Keratinocyte (primary cell): ENCODE measurements at regions not wholly inside any gene's neighbourhood (a gene's known extent, or its start where the extent isn't known, plus 50 kb on each side); places are given as distances from the start of the nearest gene placed in this dataset.

Experiments
- EZH2 ChIP-seq: IDR thresholded peaks from one replicate; pipeline ENCODE4 v1.6.1; 2012; ENCODE audit warnings: inconsistent platforms, mild to moderate bottlenecking, low read length, moderate library complexity
- TF ChIP-seq, protein P1 (sequence below), 3 experiments: IDR thresholded peaks in 1 of 3; conservative IDR thresholded peaks in 1 of 3; optimal IDR thresholded peaks in 1 of 3; 2 replicates in 2 of 3; 3 replicates in 1 of 3; pipeline versions ENCODE3 to v1.5.1; 2011; ENCODE audit warnings: low read length in 3 of 3, mild to moderate bottlenecking in 3 of 3, moderate library complexity in 2 of 3, control low read depth in 1 of 3, inconsistent platforms in 1 of 3; ENCODE audit not compliant: insufficient read depth in 2 of 3; ENCODE audit errors: extremely low read depth in 1 of 3

DNA sequence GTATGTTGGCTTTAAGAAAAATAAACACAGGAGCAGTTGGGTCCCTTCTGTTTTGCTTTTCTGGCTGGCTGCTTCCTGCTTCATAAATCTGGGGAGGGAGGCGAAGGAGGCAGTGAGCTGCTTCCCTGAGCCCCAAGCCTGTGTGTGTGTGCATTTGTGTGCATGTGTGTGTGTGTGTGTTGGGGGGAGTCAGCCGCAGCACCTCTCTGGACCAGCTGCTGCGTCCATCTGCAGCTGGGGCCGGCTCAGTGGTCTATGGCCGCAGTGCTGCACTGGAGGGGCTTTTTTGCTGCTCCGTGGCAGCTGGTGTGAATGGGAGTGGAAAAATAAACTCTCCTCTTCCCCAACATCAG, 192.3 kb downstream of the RNF144A start:
- TF ChIP-seq, protein P1, sequence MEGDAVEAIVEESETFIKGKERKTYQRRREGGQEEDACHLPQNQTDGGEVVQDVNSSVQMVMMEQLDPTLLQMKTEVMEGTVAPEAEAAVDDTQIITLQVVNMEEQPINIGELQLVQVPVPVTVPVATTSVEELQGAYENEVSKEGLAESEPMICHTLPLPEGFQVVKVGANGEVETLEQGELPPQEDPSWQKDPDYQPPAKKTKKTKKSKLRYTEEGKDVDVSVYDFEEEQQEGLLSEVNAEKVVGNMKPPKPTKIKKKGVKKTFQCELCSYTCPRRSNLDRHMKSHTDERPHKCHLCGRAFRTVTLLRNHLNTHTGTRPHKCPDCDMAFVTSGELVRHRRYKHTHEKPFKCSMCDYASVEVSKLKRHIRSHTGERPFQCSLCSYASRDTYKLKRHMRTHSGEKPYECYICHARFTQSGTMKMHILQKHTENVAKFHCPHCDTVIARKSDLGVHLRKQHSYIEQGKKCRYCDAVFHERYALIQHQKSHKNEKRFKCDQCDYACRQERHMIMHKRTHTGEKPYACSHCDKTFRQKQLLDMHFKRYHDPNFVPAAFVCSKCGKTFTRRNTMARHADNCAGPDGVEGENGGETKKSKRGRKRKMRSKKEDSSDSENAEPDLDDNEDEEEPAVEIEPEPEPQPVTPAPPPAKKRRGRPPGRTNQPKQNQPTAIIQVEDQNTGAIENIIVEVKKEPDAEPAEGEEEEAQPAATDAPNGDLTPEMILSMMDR (optimal IDR thresholded peaks at IDR 0.05 in 1 of 3, IDR thresholded peaks at IDR 0.05 in 1 of 3, conservative IDR thresholded peaks at IDR 0.05 in 1 of 3; ENCODE audit: extremely low read depth in 1 of 3, insufficient read depth in 2 of 3, low read length in 3 of 3): no peak
- TF ChIP-seq EZH2: no peak
